ENCODE measurements at regions not wholly inside any gene's neighbourhood (a gene's known extent, or its start where the extent isn't known, plus 50 kb on each side); places are given as distances from the start of the nearest gene placed in this dataset.
A peak's percentile ranks its signal among the peaks of the same experiment; 100 is the strongest.

DNA sequence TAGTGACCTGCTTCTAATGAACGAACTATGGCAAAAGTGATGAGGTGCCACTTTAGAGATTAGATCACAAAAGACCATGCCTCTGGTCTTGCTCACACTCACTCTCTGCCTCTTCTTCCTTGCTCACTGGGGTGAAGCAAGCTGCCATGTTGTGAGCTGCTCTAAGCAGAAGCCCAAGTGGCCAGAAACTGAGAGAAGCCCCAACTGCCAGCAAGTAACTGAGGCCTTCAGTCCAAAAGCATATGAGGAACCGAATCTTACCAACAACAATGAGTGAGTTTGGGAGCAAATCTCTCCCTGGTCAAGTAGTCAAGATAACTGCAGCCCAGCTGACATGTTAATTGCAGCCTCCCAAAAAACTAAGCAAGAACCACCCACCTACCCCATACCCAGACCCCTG lies 126.0 kb upstream of the ACO1 start:
- no peaks in the 10 kb centered on the region for H3K36me3 ChIP-seq (ENCODE audit: insufficient read depth, low read length)
- H3K4me3 ChIP-seq (ENCODE audit: low read length, poor library complexity, severe bottlenecking) = no peak overlapping the region
- no peaks in the 10 kb centered on the region for H3K9me2 ChIP-seq (replicated peaks; ENCODE audit: low read depth, low read length)
- H2AFZ ChIP-seq (ENCODE audit: low read length) = no peak overlapping the region
- no peak overlapping the region for H3K4me2 ChIP-seq (ENCODE audit: low read depth, low read length, poor library complexity, severe bottlenecking)
- no peaks in the 10 kb centered on the region for H3F3A ChIP-seq (ENCODE audit: low read depth)
- no peaks in the 10 kb centered on the region for H3K79me2 ChIP-seq (ENCODE audit: insufficient read depth, low read length)
- no peaks in the 10 kb centered on the region for H3K4me1 ChIP-seq (ENCODE audit: insufficient read depth, low read length, poor library complexity, severe bottlenecking)
- H3K9ac ChIP-seq (ENCODE audit: low read depth, low read length, poor library complexity, severe bottlenecking) = no peak overlapping the region
- H4K20me1 ChIP-seq (ENCODE audit: insufficient read depth, low read length, poor library complexity, severe bottlenecking) = no peaks in the 10 kb centered on the region
- TF ChIP-seq, protein P1, sequence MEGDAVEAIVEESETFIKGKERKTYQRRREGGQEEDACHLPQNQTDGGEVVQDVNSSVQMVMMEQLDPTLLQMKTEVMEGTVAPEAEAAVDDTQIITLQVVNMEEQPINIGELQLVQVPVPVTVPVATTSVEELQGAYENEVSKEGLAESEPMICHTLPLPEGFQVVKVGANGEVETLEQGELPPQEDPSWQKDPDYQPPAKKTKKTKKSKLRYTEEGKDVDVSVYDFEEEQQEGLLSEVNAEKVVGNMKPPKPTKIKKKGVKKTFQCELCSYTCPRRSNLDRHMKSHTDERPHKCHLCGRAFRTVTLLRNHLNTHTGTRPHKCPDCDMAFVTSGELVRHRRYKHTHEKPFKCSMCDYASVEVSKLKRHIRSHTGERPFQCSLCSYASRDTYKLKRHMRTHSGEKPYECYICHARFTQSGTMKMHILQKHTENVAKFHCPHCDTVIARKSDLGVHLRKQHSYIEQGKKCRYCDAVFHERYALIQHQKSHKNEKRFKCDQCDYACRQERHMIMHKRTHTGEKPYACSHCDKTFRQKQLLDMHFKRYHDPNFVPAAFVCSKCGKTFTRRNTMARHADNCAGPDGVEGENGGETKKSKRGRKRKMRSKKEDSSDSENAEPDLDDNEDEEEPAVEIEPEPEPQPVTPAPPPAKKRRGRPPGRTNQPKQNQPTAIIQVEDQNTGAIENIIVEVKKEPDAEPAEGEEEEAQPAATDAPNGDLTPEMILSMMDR (conservative IDR thresholded peaks at IDR 0.05; ENCODE audit: low read length) = no peak
- TF ChIP-seq EZH2phosphoT487 (IDR thresholded peaks at IDR 0.05; ENCODE audit: borderline replicate concordance) = no peak
- no peaks in the 10 kb centered on the region for H3K9me3 ChIP-seq (ENCODE audit: insufficient read depth, low read depth, low read length)
- no peaks in the 10 kb centered on the region for H3K27me3 ChIP-seq (ENCODE audit: insufficient read depth, low read length, poor library complexity, severe bottlenecking)

DNA sequence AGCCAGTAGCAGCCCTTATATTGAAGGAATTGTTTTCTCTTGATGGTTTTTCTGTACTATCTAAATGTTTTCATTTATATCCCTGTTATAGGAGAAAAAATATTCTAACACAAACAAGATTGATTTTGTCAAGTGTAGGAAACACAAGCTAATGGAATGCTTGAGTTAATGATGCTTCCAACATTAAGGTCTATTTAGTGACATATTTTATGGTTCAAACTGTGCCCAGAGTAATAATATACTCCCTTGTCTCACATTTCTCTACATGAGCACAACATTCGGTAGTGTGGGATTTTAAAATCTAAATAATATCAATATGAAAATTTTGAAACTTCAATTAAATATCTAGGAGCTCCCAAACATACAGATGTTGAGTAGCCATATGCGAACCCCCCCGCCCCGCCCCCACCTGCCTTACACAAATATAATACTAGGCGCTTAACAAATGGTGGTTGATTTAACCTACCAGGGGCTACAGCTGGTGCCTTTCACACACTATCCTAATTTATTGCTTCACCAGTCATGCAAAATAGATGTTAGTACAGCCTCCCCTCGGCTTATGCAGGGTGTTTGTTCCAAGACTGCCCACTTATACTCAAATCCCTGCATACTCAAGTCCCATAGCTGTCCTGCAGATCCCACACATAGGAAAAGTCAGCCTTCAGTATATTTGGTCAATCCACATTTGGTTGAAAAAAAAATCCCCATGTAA lies 124.1 kb upstream of the ACO1 start:
- no peaks in the 10 kb centered on the region for H3K79me2 ChIP-seq (ENCODE audit: insufficient read depth, low read length)
- H3K4me3 ChIP-seq (ENCODE audit: low read length, poor library complexity, severe bottlenecking) = no peak overlapping the region
- no peaks in the 10 kb centered on the region for H3K9me2 ChIP-seq (replicated peaks; ENCODE audit: low read depth, low read length)
- H4K20me1 ChIP-seq (ENCODE audit: insufficient read depth, low read length, poor library complexity, severe bottlenecking) = no peaks in the 10 kb centered on the region
- no peak overlapping the region for H3K9ac ChIP-seq (ENCODE audit: low read depth, low read length, poor library complexity, severe bottlenecking)
- H3K9me3 ChIP-seq (ENCODE audit: insufficient read depth, low read depth, low read length) = no peaks in the 10 kb centered on the region
- H3K4me1 ChIP-seq (ENCODE audit: insufficient read depth, low read length, poor library complexity, severe bottlenecking) = no peaks in the 10 kb centered on the region
- TF ChIP-seq, protein P1 (conservative IDR thresholded peaks at IDR 0.05; ENCODE audit: low read length) = no peak
- TF ChIP-seq EZH2phosphoT487 (IDR thresholded peaks at IDR 0.05; ENCODE audit: borderline replicate concordance) = no peak
- no peaks in the 10 kb centered on the region for H3F3A ChIP-seq (ENCODE audit: low read depth)
- no peaks in the 10 kb centered on the region for H3K36me3 ChIP-seq (ENCODE audit: insufficient read depth, low read length)
- H3K4me2 ChIP-seq (ENCODE audit: low read depth, low read length, poor library complexity, severe bottlenecking) = no peak overlapping the region
- H3K27me3 ChIP-seq (ENCODE audit: insufficient read depth, low read length, poor library complexity, severe bottlenecking) = no peaks in the 10 kb centered on the region
- no peak overlapping the region for H2AFZ ChIP-seq (ENCODE audit: low read length)

- H3K4me1 ChIP-seq (ENCODE audit: insufficient read depth, low read length, poor library complexity, severe bottlenecking) = no peaks in the 10 kb centered on the region
- no peak for TF ChIP-seq EZH2phosphoT487 (IDR thresholded peaks at IDR 0.05; ENCODE audit: borderline replicate concordance)
- TF ChIP-seq, protein P1 (conservative IDR thresholded peaks at IDR 0.05; ENCODE audit: low read length) = peak; percentile 35
- no peaks in the 10 kb centered on the region for H3K9me2 ChIP-seq (replicated peaks; ENCODE audit: low read depth, low read length)
- no peaks in the 10 kb centered on the region for H3K27me3 ChIP-seq (ENCODE audit: insufficient read depth, low read length, poor library complexity, severe bottlenecking)
- no peaks in the 10 kb centered on the region for H4K20me1 ChIP-seq (ENCODE audit: insufficient read depth, low read length, poor library complexity, severe bottlenecking)
- H3K36me3 ChIP-seq (ENCODE audit: insufficient read depth, low read length) = no peaks in the 10 kb centered on the region
- H2AFZ ChIP-seq (ENCODE audit: low read length) = no peak overlapping the region
- H3K4me3 ChIP-seq (ENCODE audit: low read length, poor library complexity, severe bottlenecking) = no peak overlapping the region
- no peak overlapping the region for H3K4me2 ChIP-seq (ENCODE audit: low read depth, low read length, poor library complexity, severe bottlenecking)
- no peak overlapping the region for H3K9ac ChIP-seq (ENCODE audit: low read depth, low read length, poor library complexity, severe bottlenecking)
- no peaks in the 10 kb centered on the region for H3F3A ChIP-seq (ENCODE audit: low read depth)
- no peaks in the 10 kb centered on the region for H3K79me2 ChIP-seq (ENCODE audit: insufficient read depth, low read length)
- no peaks in the 10 kb centered on the region for H3K9me3 ChIP-seq (ENCODE audit: insufficient read depth, low read depth, low read length)
Observed at GRCh38 chr9:32264170-32264864, 120.1 kb upstream of the ACO1 start.

Data from Loucy (cell line).